WTC11 (cell line): ENCODE measurements at regions not wholly inside any gene's neighbourhood (a gene's known extent, or its start where the extent isn't known, plus 50 kb on each side); places are given as distances from the start of the nearest gene placed in this dataset.

Experiments used
- ATAC-seq: fragments of 200-7000 bp; cut with Tn5 transposase; 2 replicates; pipeline ENCODE4 v1.10.0; 2021; ENCODE audit warnings: mild to moderate bottlenecking, moderate library complexity
- CTCF ChIA-PET: fragments of 300-600 bp; sonication (Branson Sonifier 250); formaldehyde crosslinking; loops from one replicate; lab custom pipeline; 2021; ENCODE audit warnings: antibody characterized with exemption; lab: Charles Lee
- POLR2A ChIA-PET: fragments of 350-600 bp; sonication (Branson Sonifier 250); formaldehyde crosslinking; loops from one replicate; lab custom pipeline; 2021; ENCODE audit warnings: antibody characterized with exemption; lab: Charles Lee
- DNase-seq: peaks from one replicate; pipeline ENCODE4 v3.0.0; 2021; ENCODE audit warnings: low spot score
- H3K27ac Mint-ChIP-seq: 2 replicates; pipeline ENCODE4 v1.8.0; 2021; ENCODE audit warnings: mixed read lengths
- H3K27me3 Mint-ChIP-seq: 2 replicates; pipeline ENCODE4 v1.8.0; 2021; ENCODE audit warnings: low read depth, mild to moderate bottlenecking, moderate library complexity, mixed read lengths
- H3K36me3 Mint-ChIP-seq: 2 replicates; pipeline ENCODE4 v1.8.0; 2021; ENCODE audit warnings: mixed read lengths
- H3K4me1 Mint-ChIP-seq: 2 replicates; pipeline ENCODE4 v1.8.0; 2022; ENCODE audit warnings: mixed read lengths
- H3K4me3 Mint-ChIP-seq: 2 replicates; pipeline ENCODE4 v1.8.0; 2021; ENCODE audit warnings: mild to moderate bottlenecking, moderate library complexity, mixed read lengths
- H3K9me3 Mint-ChIP-seq: 2 replicates; pipeline ENCODE4 v1.8.0; 2021; ENCODE audit warnings: mixed read lengths
- ATF1 ChIP-seq: sonication (generic); formaldehyde crosslinking; IDR thresholded peaks from 2 replicates; pipeline ENCODE4 v1.8.1; 2023; ENCODE audit warnings: mild to moderate bottlenecking, moderate library complexity, missing genetic modification reagents
- GRHL2 ChIP-seq: fragments of 250-450 bp; sonication (Bioruptor Pico); IDR thresholded peaks from 2 replicates; pipeline ENCODE4 v1.8.0; 2022; ENCODE audit warnings: mild to moderate bottlenecking, moderate library complexity; ENCODE audit not compliant: insufficient replicate concordance, severe bottlenecking
- IRF2 ChIP-seq: sonication (generic); formaldehyde crosslinking; IDR thresholded peaks from 2 replicates; pipeline ENCODE4 v1.8.0; 2022; ENCODE audit warnings: low read depth, missing genetic modification reagents, borderline replicate concordance
- JUN ChIP-seq: sonication (generic); formaldehyde crosslinking; IDR thresholded peaks from 2 replicates; pipeline ENCODE4 v1.8.0; 2023; ENCODE audit warnings: mild to moderate bottlenecking, missing genetic modification reagents
- NFATC4 ChIP-seq: fragments of 250-450 bp; sonication (Bioruptor Pico); IDR thresholded peaks from 2 replicates; pipeline ENCODE4 v1.9.0; 2021; ENCODE audit warnings: mild to moderate bottlenecking
- NR2C2 ChIP-seq: sonication (generic); formaldehyde crosslinking; IDR thresholded peaks from 2 replicates; pipeline ENCODE4 v1.8.0; 2022; ENCODE audit warnings: mild to moderate bottlenecking, missing genetic modification reagents
- PREB ChIP-seq: sonication (generic); formaldehyde crosslinking; IDR thresholded peaks from 2 replicates; pipeline ENCODE4 v1.8.1; 2022; ENCODE audit warnings: mild to moderate bottlenecking, missing genetic modification reagents, moderate library complexity, borderline replicate concordance
- PRRX2 ChIP-seq: fragments of 250-450 bp; sonication (Bioruptor Pico); IDR thresholded peaks from 2 replicates; pipeline ENCODE4 v1.8.0; 2021; ENCODE audit warnings: mild to moderate bottlenecking
- SOX15 ChIP-seq: fragments of 250-450 bp; sonication (Bioruptor Pico); IDR thresholded peaks from 2 replicates; pipeline ENCODE4 v1.9.0; 2021; ENCODE audit warnings: mild to moderate bottlenecking
- SP1 ChIP-seq: sonication (generic); formaldehyde crosslinking; conservative IDR thresholded peaks from 2 replicates; pipeline ENCODE4 v1.8.1; 2022; ENCODE audit warnings: missing genetic modification reagents
- STAT6 ChIP-seq: sonication (generic); formaldehyde crosslinking; conservative IDR thresholded peaks from 2 replicates; pipeline ENCODE4 v1.8.1; 2023; ENCODE audit warnings: mild to moderate bottlenecking, low read depth, missing genetic modification reagents, moderate library complexity
- ZNF138 ChIP-seq: sonication (generic); formaldehyde crosslinking; conservative IDR thresholded peaks from 2 replicates; pipeline ENCODE4 v1.8.1; 2022; ENCODE audit warnings: mild to moderate bottlenecking, moderate library complexity, missing genetic modification reagents
- TF ChIP-seq, protein P1 (sequence below): fragments of 200-600 bp; IDR thresholded peaks from 2 replicates; pipeline ENCODE4 v1.8.0; 2022; ENCODE audit warnings: antibody characterized with exemption
- TF ChIP-seq, protein P2 (sequence below): sonication (generic); formaldehyde crosslinking; IDR thresholded peaks from 2 replicates; pipeline ENCODE4 v1.8.1; 2023; ENCODE audit warnings: mild to moderate bottlenecking, missing genetic modification reagents, borderline replicate concordance

GRCh38 chr7:86148501-86148900, 495.2 kb upstream of the GRM3 start:
- Mint-ChIP-seq H3K4me3 (no peak overlapping the region), H3K9me3 (peaks cover under 1% of the 10 kb centered on the region; the same call in 1 of the 2 replicates), H3K27ac (no peak overlapping the region), H3K36me3 (no peaks in the 10 kb centered on the region), H3K4me1 (no peaks in the 10 kb centered on the region), H3K27me3 (no peaks in the 10 kb centered on the region)
- DNase-seq (no peak), ATAC-seq (no peak)
- ChIA-PET POLR2A (no interaction called here), CTCF (interaction anchor here (2.3 kb wide), 1 partner anchor 321 kb away, joined by 11 read pairs; no protein-coding TSS in a partner anchor)
- TF ChIP-seq, protein P1, sequence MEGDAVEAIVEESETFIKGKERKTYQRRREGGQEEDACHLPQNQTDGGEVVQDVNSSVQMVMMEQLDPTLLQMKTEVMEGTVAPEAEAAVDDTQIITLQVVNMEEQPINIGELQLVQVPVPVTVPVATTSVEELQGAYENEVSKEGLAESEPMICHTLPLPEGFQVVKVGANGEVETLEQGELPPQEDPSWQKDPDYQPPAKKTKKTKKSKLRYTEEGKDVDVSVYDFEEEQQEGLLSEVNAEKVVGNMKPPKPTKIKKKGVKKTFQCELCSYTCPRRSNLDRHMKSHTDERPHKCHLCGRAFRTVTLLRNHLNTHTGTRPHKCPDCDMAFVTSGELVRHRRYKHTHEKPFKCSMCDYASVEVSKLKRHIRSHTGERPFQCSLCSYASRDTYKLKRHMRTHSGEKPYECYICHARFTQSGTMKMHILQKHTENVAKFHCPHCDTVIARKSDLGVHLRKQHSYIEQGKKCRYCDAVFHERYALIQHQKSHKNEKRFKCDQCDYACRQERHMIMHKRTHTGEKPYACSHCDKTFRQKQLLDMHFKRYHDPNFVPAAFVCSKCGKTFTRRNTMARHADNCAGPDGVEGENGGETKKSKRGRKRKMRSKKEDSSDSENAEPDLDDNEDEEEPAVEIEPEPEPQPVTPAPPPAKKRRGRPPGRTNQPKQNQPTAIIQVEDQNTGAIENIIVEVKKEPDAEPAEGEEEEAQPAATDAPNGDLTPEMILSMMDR = no peak

DNA sequence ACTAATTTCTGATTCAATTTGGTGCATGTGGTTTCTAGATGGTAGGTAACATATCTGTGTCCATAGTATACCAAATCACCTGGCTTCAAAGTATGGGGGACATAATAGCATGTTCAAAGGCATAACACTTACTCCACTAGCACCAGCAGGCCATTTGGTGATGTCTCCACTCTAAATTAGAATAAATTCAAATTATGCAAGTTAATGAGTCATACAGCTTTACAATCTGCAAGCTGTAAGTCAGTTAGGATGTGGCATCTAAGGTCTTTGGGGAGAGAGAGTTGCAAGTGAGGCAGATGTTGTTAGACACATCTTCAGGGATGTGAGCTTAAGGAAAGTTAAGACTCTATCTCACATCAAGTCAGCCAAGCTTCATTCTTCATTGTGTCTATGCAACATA, 506.4 kb upstream of the GRM3 start:
- Mint-ChIP-seq H3K9me3 (peaks cover 16% of the 10 kb centered on the region), H3K27me3 (no peaks in the 10 kb centered on the region), H3K36me3 (no peaks in the 10 kb centered on the region), H3K4me3 (no peak overlapping the region), H3K4me1 (no peaks in the 10 kb centered on the region), H3K27ac (no peak overlapping the region)
- ATAC-seq (no peak), DNase-seq (no peak)
- CTCF ChIA-PET = no interaction called here
- POLR2A ChIA-PET = no interaction called here
- TF ChIP-seq ZNF138 = no peak
- no peak for TF ChIP-seq IRF2
- TF ChIP-seq, protein P1 = no peak

- no peak overlapping the region for H3K4me3 Mint-ChIP-seq
- H3K9me3 Mint-ChIP-seq = peaks cover 13% of the 10 kb centered on the region
- no peaks in the 10 kb centered on the region for H3K4me1 Mint-ChIP-seq
- POLR2A ChIA-PET = no interaction called here
- TF ChIP-seq SOX15 (CRISPR knock-in tag) (no peak), JUN (CRISPR knock-in tag) (no peak), NFATC4 (CRISPR knock-in tag) (no peak), ATF1 (CRISPR knock-in tag) (no peak), IRF2 (no peak), PRRX2 (no peak), STAT6 (CRISPR knock-in tag) (no peak), NR2C2 (CRISPR knock-in tag) (no peak), PREB (CRISPR knock-in tag) (no peak), GRHL2 (CRISPR knock-in tag) (no peak), SP1 (CRISPR knock-in tag) (no peak)
- TF ChIP-seq, protein P2, sequence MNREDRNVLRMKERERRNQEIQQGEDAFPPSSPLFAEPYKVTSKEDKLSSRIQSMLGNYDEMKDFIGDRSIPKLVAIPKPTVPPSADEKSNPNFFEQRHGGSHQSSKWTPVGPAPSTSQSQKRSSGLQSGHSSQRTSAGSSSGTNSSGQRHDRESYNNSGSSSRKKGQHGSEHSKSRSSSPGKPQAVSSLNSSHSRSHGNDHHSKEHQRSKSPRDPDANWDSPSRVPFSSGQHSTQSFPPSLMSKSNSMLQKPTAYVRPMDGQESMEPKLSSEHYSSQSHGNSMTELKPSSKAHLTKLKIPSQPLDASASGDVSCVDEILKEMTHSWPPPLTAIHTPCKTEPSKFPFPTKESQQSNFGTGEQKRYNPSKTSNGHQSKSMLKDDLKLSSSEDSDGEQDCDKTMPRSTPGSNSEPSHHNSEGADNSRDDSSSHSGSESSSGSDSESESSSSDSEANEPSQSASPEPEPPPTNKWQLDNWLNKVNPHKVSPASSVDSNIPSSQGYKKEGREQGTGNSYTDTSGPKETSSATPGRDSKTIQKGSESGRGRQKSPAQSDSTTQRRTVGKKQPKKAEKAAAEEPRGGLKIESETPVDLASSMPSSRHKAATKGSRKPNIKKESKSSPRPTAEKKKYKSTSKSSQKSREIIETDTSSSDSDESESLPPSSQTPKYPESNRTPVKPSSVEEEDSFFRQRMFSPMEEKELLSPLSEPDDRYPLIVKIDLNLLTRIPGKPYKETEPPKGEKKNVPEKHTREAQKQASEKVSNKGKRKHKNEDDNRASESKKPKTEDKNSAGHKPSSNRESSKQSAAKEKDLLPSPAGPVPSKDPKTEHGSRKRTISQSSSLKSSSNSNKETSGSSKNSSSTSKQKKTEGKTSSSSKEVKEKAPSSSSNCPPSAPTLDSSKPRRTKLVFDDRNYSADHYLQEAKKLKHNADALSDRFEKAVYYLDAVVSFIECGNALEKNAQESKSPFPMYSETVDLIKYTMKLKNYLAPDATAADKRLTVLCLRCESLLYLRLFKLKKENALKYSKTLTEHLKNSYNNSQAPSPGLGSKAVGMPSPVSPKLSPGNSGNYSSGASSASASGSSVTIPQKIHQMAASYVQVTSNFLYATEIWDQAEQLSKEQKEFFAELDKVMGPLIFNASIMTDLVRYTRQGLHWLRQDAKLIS (CRISPR knock-in tag) = no peak
- no peak for ATAC-seq
- no peak for DNase-seq
- no peaks in the 10 kb centered on the region for H3K27me3 Mint-ChIP-seq
- H3K27ac Mint-ChIP-seq = no peak overlapping the region
- CTCF ChIA-PET = no interaction called here
- no peaks in the 10 kb centered on the region for H3K36me3 Mint-ChIP-seq
Measured at GRCh38 chr7:86130268-86130667, 513.4 kb upstream of the GRM3 start.
